ENCODE measurements at regions not wholly inside any gene's neighbourhood (a gene's known extent, or its start where the extent isn't known, plus 50 kb on each side); places are given as distances from the start of the nearest gene placed in this dataset.

- no TSS peak for BruUV-seq (replicated peaks)
- intact Hi-C loops (cut with micrococcal nuclease; ENCODE audit: unreplicated experiment), result no loop called here
- no peaks in the 10 kb centered on the region for H3K9me3 ChIP-seq (ENCODE audit: low read depth, low read length, poor library complexity, severe bottlenecking)
- peak overlapping the region; percentile 8 for H3K27ac ChIP-seq (ENCODE audit: low read depth, low read length, poor library complexity, severe bottlenecking)
- ChIA-PET CTCF (no interaction called here), POLR2A (ENCODE audit: low non-redundant PET) (no interaction called here)
- no peaks in the 10 kb centered on the region for H3K36me3 ChIP-seq (ENCODE audit: insufficient read depth, low read length, poor library complexity, severe bottlenecking)
- peak; percentile 3 for DNase-seq (ENCODE audit: low spot score)
- no peaks in the 10 kb centered on the region for H3K27me3 ChIP-seq (replicated peaks; ENCODE audit: insufficient read depth, low read depth, low read length, poor library complexity)
- TF ChIP-seq EZH2 (IDR thresholded peaks at IDR 0.05; ENCODE audit: borderline replicate concordance, low read depth, low read length, poor library complexity, severe bottlenecking) (no peak), CTCF (conservative IDR thresholded peaks at IDR 0.05; ENCODE audit: low read depth, low read length) (no peak)
- peaks cover 5% of the 10 kb centered on the region for H3K4me1 ChIP-seq (ENCODE audit: insufficient read depth, low read length, poor library complexity, severe bottlenecking)
- no peak overlapping the region for H3K4me3 ChIP-seq (ENCODE audit: low read depth, low read length, poor library complexity, severe bottlenecking)
Measured at GRCh38 chr9:11457825-11458790, 845.3 kb upstream of the PTPRD start.

- H3K27ac ChIP-seq (ENCODE audit: low read depth, low read length, poor library complexity, severe bottlenecking), result no peak overlapping the region
- ChIA-PET CTCF (no interaction called here), POLR2A (ENCODE audit: low non-redundant PET) (no interaction called here)
- no peak overlapping the region for H3K4me3 ChIP-seq (ENCODE audit: low read depth, low read length, poor library complexity, severe bottlenecking)
- TF ChIP-seq EZH2 (IDR thresholded peaks at IDR 0.05; ENCODE audit: borderline replicate concordance, low read depth, low read length, poor library complexity, severe bottlenecking) (no peak), CTCF (conservative IDR thresholded peaks at IDR 0.05; ENCODE audit: low read depth, low read length) (no peak)
- H3K9me3 ChIP-seq (ENCODE audit: low read depth, low read length, poor library complexity, severe bottlenecking), result peaks cover 7% of the 10 kb centered on the region
- no peaks in the 10 kb centered on the region for H3K36me3 ChIP-seq (ENCODE audit: insufficient read depth, low read length, poor library complexity, severe bottlenecking)
- BruUV-seq (replicated peaks), result no TSS peak
- intact Hi-C loops (cut with micrococcal nuclease; ENCODE audit: unreplicated experiment), result no loop called here
- no peaks in the 10 kb centered on the region for H3K4me1 ChIP-seq (ENCODE audit: insufficient read depth, low read length, poor library complexity, severe bottlenecking)
- DNase-seq (ENCODE audit: low spot score), result no peak
- no peaks in the 10 kb centered on the region for H3K27me3 ChIP-seq (replicated peaks; ENCODE audit: insufficient read depth, low read depth, low read length, poor library complexity)
Measured at GRCh38 chr9:11469745-11470144, 856.9 kb upstream of the PTPRD start.

GRCh38 chr9:11471321-11471720 lies 858.5 kb upstream of the PTPRD start:
- H3K4me1 ChIP-seq (ENCODE audit: insufficient read depth, low read length, poor library complexity, severe bottlenecking), result no peaks in the 10 kb centered on the region
- H3K27ac ChIP-seq (ENCODE audit: low read depth, low read length, poor library complexity, severe bottlenecking), result no peak overlapping the region
- no TSS peak for BruUV-seq (replicated peaks)
- no peak for DNase-seq (ENCODE audit: low spot score)
- POLR2A ChIA-PET (ENCODE audit: low non-redundant PET), result no interaction called here
- no peaks in the 10 kb centered on the region for H3K27me3 ChIP-seq (replicated peaks; ENCODE audit: insufficient read depth, low read depth, low read length, poor library complexity)
- H3K36me3 ChIP-seq (ENCODE audit: insufficient read depth, low read length, poor library complexity, severe bottlenecking), result no peaks in the 10 kb centered on the region
- intact Hi-C loops (cut with micrococcal nuclease; ENCODE audit: unreplicated experiment), result no loop called here
- no peak overlapping the region for H3K4me3 ChIP-seq (ENCODE audit: low read depth, low read length, poor library complexity, severe bottlenecking)
- CTCF ChIA-PET, result no interaction called here
- H3K9me3 ChIP-seq (ENCODE audit: low read depth, low read length, poor library complexity, severe bottlenecking), result no peaks in the 10 kb centered on the region
- TF ChIP-seq EZH2 (IDR thresholded peaks at IDR 0.05; ENCODE audit: borderline replicate concordance, low read depth, low read length, poor library complexity, severe bottlenecking) (no peak), CTCF (conservative IDR thresholded peaks at IDR 0.05; ENCODE audit: low read depth, low read length) (no peak)
